CD4-positive, alpha-beta T cell treated with Interleukin-17A for 4 hours (primary cell): ENCODE measurements at regions not wholly inside any gene's neighbourhood (a gene's known extent, or its start where the extent isn't known, plus 50 kb on each side); places are given as distances from the start of the nearest gene placed in this dataset.
"Not testable (repeated sequence)": the region's sequence is repeated elsewhere in the genome, so short reads cannot be mapped to it uniquely, and the experiment has no call there.

Experiments
- DNase-seq: peaks from one replicate; pipeline ENCODE4 v3.0.0-alpha.2; 2020; ENCODE audit warnings: mixed read lengths

- DNase-seq: no peak
Measured at GRCh38 chr9:27818348-27818747, 245.1 kb upstream of the C9orf72 start.

- DNase-seq: no peak
Measured at GRCh38 chr9:27828908-27829307, 255.6 kb upstream of the C9orf72 start.

- DNase-seq: no peak
Measured at GRCh38 chr9:27829621-27830020, 256.3 kb upstream of the C9orf72 start.

GRCh38 chr9:27832108-27832507 lies 258.8 kb upstream of the C9orf72 start:
- not testable (repeated sequence) for DNase-seq

GRCh38 chr9:27835286-27835685 lies 262.0 kb upstream of the C9orf72 start:
- no peak for DNase-seq

- no peak for DNase-seq
Measured at GRCh38 chr9:27835746-27836145, 262.5 kb upstream of the C9orf72 start.

- no peak for DNase-seq
Measured at GRCh38 chr9:27836661-27837401, 263.6 kb upstream of the C9orf72 start.

GRCh38 chr9:27838876-27839275 lies 265.6 kb upstream of the C9orf72 start:
- no peak for DNase-seq

GRCh38 chr9:27839767-27840166 lies 266.5 kb upstream of the C9orf72 start:
- DNase-seq: not testable (repeated sequence)

GRCh38 chr9:27844797-27845196 lies 271.5 kb upstream of the C9orf72 start:
- no peak for DNase-seq

GRCh38 chr9:27847380-27847779 lies 274.1 kb upstream of the C9orf72 start:
- DNase-seq: no peak

- DNase-seq: no peak
Measured at GRCh38 chr9:27847818-27848217, 274.5 kb upstream of the C9orf72 start.

- no peak for DNase-seq
Measured at GRCh38 chr9:27848315-27848714, 275.0 kb upstream of the C9orf72 start.

GRCh38 chr9:27851858-27852257 lies 278.6 kb upstream of the C9orf72 start:
- no peak for DNase-seq

GRCh38 chr9:27853529-27853928 lies 280.2 kb upstream of the C9orf72 start:
- no peak for DNase-seq

GRCh38 chr9:27856054-27856453 lies 282.8 kb upstream of the C9orf72 start:
- DNase-seq: no peak

- DNase-seq: no peak
Measured at GRCh38 chr9:27856748-27857147, 283.5 kb upstream of the C9orf72 start.

GRCh38 chr9:27861887-27862286 lies 288.6 kb upstream of the C9orf72 start:
- no peak for DNase-seq

- DNase-seq: no peak
Measured at GRCh38 chr9:27864644-27865438, 291.6 kb upstream of the C9orf72 start.

- no peak for DNase-seq
Measured at GRCh38 chr9:27866741-27867140, 293.5 kb upstream of the C9orf72 start.

- no peak for DNase-seq
Measured at GRCh38 chr9:27870404-27870803, 297.1 kb upstream of the C9orf72 start.

GRCh38 chr9:27880156-27880555 lies 306.9 kb upstream of the C9orf72 start:
- no peak for DNase-seq

GRCh38 chr9:27880635-27881034 lies 307.4 kb upstream of the C9orf72 start:
- no peak for DNase-seq

GRCh38 chr9:27888661-27889295 lies 315.5 kb upstream of the C9orf72 start:
- peak; percentile 10 for DNase-seq
